ENCODE measurements at regions not wholly inside any gene's neighbourhood (a gene's known extent, or its start where the extent isn't known, plus 50 kb on each side); places are given as distances from the start of the nearest gene placed in this dataset.

GRCh38 chr20:11231742-11232648 lies 558.2 kb upstream of the JAG1 start:
- Mint-ChIP-seq H3K27ac (no peak overlapping the region), H3K9me3 (no peaks in the 10 kb centered on the region), H3K4me3 (no peak overlapping the region), H3K36me3 (no peaks in the 10 kb centered on the region), H3K27me3 (ENCODE audit: low read depth) (no peaks in the 10 kb centered on the region), H3K4me1 (peaks cover 33% of the 10 kb centered on the region)
- ATAC-seq: no peak
- DNase-seq (ENCODE audit: low spot score): no peak
- ChIA-PET CTCF (no interaction called here), POLR2A (no interaction called here)
- TF ChIP-seq AFF4 (CRISPR knock-in tag; IDR thresholded peaks at IDR 0.05; ENCODE audit: borderline replicate concordance): no peak
- no peak for TF ChIP-seq ZNF138 (CRISPR knock-in tag; conservative IDR thresholded peaks at IDR 0.05)
- no peak for TF ChIP-seq KAT7 (CRISPR knock-in tag; IDR thresholded peaks at IDR 0.05; ENCODE audit: borderline replicate concordance)
- no peak for TF ChIP-seq TEAD4 (CRISPR knock-in tag; IDR thresholded peaks at IDR 0.05)
- TF ChIP-seq TCF7 (CRISPR knock-in tag; IDR thresholded peaks at IDR 0.05; ENCODE audit: low read depth): no peak
- TF ChIP-seq CTCF (IDR thresholded peaks at IDR 0.05): no peak
- TF ChIP-seq IRF1 (CRISPR knock-in tag; IDR thresholded peaks at IDR 0.05): no peak
- TF ChIP-seq NFATC4 (CRISPR knock-in tag; IDR thresholded peaks at IDR 0.05): no peak
- TF ChIP-seq ATF6 (CRISPR knock-in tag; IDR thresholded peaks at IDR 0.05): no peak
- no peak for TF ChIP-seq ZNF512 (CRISPR knock-in tag; IDR thresholded peaks at IDR 0.05; ENCODE audit: borderline replicate concordance)
- TF ChIP-seq USF1 (CRISPR knock-in tag; IDR thresholded peaks at IDR 0.05): no peak
- TF ChIP-seq ZNF281 (CRISPR knock-in tag; IDR thresholded peaks at IDR 0.05): no peak
- no peak for TF ChIP-seq ZNF416 (CRISPR knock-in tag; IDR thresholded peaks at IDR 0.05)
- TF ChIP-seq NFE2L1 (CRISPR knock-in tag; IDR thresholded peaks at IDR 0.05): no peak
- TF ChIP-seq ZNF232 (CRISPR knock-in tag; IDR thresholded peaks at IDR 0.05): no peak
